ENCODE measurements at regions not wholly inside any gene's neighbourhood (a gene's known extent, or its start where the extent isn't known, plus 50 kb on each side); places are given as distances from the start of the nearest gene placed in this dataset.

GRCh38 chr7:34407586-34407985 lies 250.4 kb upstream of the NPSR1 start:
- TF ChIP-seq EZH2 (IDR thresholded peaks at IDR 0.05; ENCODE audit: insufficient read depth, low read length) (no peak), CTCF (IDR thresholded peaks at IDR 0.05; ENCODE audit: insufficient read depth, low read depth, low read length) (no peak)
- H3K9me3 ChIP-seq (ENCODE audit: insufficient read depth, low read depth, low read length) = no peaks in the 10 kb centered on the region
- no peak overlapping the region for H3K9ac ChIP-seq (ENCODE audit: low read length)
- no peak overlapping the region for H3K27ac Mint-ChIP-seq (ENCODE audit: unreplicated experiment)
- H3K4me3 Mint-ChIP-seq (ENCODE audit: unreplicated experiment) = no peak overlapping the region
- no peaks in the 10 kb centered on the region for H3K9me3 Mint-ChIP-seq (ENCODE audit: unreplicated experiment)
- H3K36me3 Mint-ChIP-seq (ENCODE audit: low read depth, unreplicated experiment) = no peaks in the 10 kb centered on the region
- H3K79me2 ChIP-seq (ENCODE audit: insufficient read depth, low read length) = no peaks in the 10 kb centered on the region
- FAIRE-seq = no peak
- H3K4me3 ChIP-seq (ENCODE audit: insufficient read depth, low read depth, low read length) = no peak overlapping the region
- no peak overlapping the region for H3K4me2 ChIP-seq (ENCODE audit: low read length)
- no peaks in the 10 kb centered on the region for H4K20me1 ChIP-seq (ENCODE audit: insufficient read depth, low read length)
- no peaks in the 10 kb centered on the region for H3K4me1 ChIP-seq (ENCODE audit: insufficient read depth, low read length)
- no peaks in the 10 kb centered on the region for H3K36me3 ChIP-seq (ENCODE audit: insufficient read depth, low read length)
- H2AFZ ChIP-seq (ENCODE audit: low read depth, low read length) = no peak overlapping the region
- no peaks in the 10 kb centered on the region for H3K27me3 ChIP-seq (ENCODE audit: insufficient read depth, low read length)
- no peak for DNase-seq (ENCODE audit: low read depth)
- peaks cover 10% of the 10 kb centered on the region for H3K27me3 Mint-ChIP-seq (ENCODE audit: low read depth, unreplicated experiment)
- no peaks in the 10 kb centered on the region for H3K4me1 Mint-ChIP-seq (ENCODE audit: low read depth, unreplicated experiment)
- no peak overlapping the region for H3K27ac ChIP-seq (ENCODE audit: low read depth, low read length)

GRCh38 chr7:34417781-34418180 lies 240.2 kb upstream of the NPSR1 start:
- Mint-ChIP-seq H3K4me3 (ENCODE audit: unreplicated experiment) (no peak overlapping the region), H3K36me3 (ENCODE audit: low read depth, unreplicated experiment) (no peaks in the 10 kb centered on the region)

More at GRCh38 chr7:34417781-34418180, 240.2 kb upstream of the NPSR1 start:
- FAIRE-seq = no peak
- no peaks in the 10 kb centered on the region for H3K4me1 ChIP-seq (ENCODE audit: insufficient read depth, low read length)
- no peaks in the 10 kb centered on the region for H4K20me1 ChIP-seq (ENCODE audit: insufficient read depth, low read length)
- no peaks in the 10 kb centered on the region for H3K79me2 ChIP-seq (ENCODE audit: insufficient read depth, low read length)
- no peak overlapping the region for H3K4me3 ChIP-seq (ENCODE audit: insufficient read depth, low read depth, low read length)
- no peak overlapping the region for H3K27ac ChIP-seq (ENCODE audit: low read depth, low read length)
- Mint-ChIP-seq H3K27ac (ENCODE audit: unreplicated experiment) (no peak overlapping the region), H3K27me3 (ENCODE audit: low read depth, unreplicated experiment) (no peaks in the 10 kb centered on the region), H3K4me1 (ENCODE audit: low read depth, unreplicated experiment) (peaks cover 3% of the 10 kb centered on the region), H3K9me3 (ENCODE audit: unreplicated experiment) (no peaks in the 10 kb centered on the region)
- H3K27me3 ChIP-seq (ENCODE audit: insufficient read depth, low read length) = no peaks in the 10 kb centered on the region
- no peak overlapping the region for H3K9ac ChIP-seq (ENCODE audit: low read length)
- H3K9me3 ChIP-seq (ENCODE audit: insufficient read depth, low read depth, low read length) = no peaks in the 10 kb centered on the region
- no peak overlapping the region for H3K4me2 ChIP-seq (ENCODE audit: low read length)
- TF ChIP-seq CTCF (IDR thresholded peaks at IDR 0.05; ENCODE audit: insufficient read depth, low read depth, low read length) (no peak), EZH2 (IDR thresholded peaks at IDR 0.05; ENCODE audit: insufficient read depth, low read length) (no peak)
- no peaks in the 10 kb centered on the region for H3K36me3 ChIP-seq (ENCODE audit: insufficient read depth, low read length)
- no peak overlapping the region for H2AFZ ChIP-seq (ENCODE audit: low read depth, low read length)
- no peak for DNase-seq (ENCODE audit: low read depth)
